Bronchial epithelial cell (primary cell): ENCODE measurements at regions not wholly inside any gene's neighbourhood (a gene's known extent, or its start where the extent isn't known, plus 50 kb on each side); places are given as distances from the start of the nearest gene placed in this dataset.

Experiments
- DNase-seq: peaks from one replicate; pipeline ENCODE4 v3.0.0-alpha.2; 2010; ENCODE audit warnings: low read depth
- FAIRE-seq: peaks from 2 replicates; lab custom pipeline; 2011; peaks lifted over from hg19 to GRCh38; lab: Jason Lieb, UNC
- H3K27me3 ChIP-seq: 2 replicates; pipeline ENCODE4 v1.5.1; 2011; ENCODE audit warnings: low read length; ENCODE audit not compliant: control insufficient read depth, insufficient read depth
- H3K36me3 ChIP-seq: 2 replicates; pipeline ENCODE4 v1.5.1; 2011; ENCODE audit warnings: low read length; ENCODE audit not compliant: control insufficient read depth, insufficient read depth
- H3K4me3 ChIP-seq: 2 replicates; pipeline ENCODE4 v1.5.1; 2011; ENCODE audit warnings: mild to moderate bottlenecking, low read depth, low read length, control low read depth
- TF ChIP-seq, protein P1 (sequence below): IDR thresholded peaks from 2 replicates; pipeline ENCODE4 v1.5.1; 2011; ENCODE audit warnings: mild to moderate bottlenecking, moderate library complexity, low read length, control low read depth, inconsistent platforms; ENCODE audit not compliant: insufficient read depth, severe bottlenecking

DNA sequence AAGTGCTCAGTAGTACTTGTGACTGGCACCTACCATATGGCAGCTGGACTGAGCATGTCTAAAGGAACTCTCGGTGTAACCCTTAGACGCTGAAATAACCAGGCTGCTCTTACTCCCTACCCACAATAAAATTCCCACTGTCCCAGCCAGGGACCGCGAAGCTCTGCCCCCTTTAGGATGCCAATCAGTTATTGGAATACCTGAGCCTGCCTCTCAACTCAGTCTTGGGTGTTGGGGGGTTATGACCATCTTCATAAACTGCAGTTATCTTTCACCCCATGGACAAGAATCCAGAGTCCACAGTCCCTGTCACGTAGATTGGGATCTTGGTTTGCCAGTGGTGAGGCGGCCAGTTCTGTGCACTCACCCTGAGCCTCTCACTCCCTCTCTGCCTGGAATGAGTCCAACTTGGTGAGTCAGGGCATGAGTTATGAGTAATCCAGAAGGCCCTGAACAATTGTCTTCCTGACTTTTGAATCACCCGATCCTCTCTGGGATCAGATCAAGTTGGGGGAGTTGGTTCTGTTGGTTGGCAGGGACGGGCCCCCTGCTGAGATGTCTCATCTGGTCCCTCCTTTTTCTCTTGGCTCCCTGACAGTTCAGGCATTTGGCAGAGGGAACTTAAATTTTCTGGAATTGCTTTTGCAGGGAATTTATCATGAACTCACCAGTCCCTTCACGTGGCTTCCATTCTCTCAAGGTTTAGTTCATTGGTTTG, 120.1 kb upstream of the UBE2E1 start:
- no peaks in the 10 kb centered on the region for H3K36me3 ChIP-seq
- H3K27me3 ChIP-seq = no peaks in the 10 kb centered on the region
- DNase-seq (peak; percentile 99), FAIRE-seq (peak; percentile 36)
- no peak overlapping the region for H3K4me3 ChIP-seq
- TF ChIP-seq, protein P1, sequence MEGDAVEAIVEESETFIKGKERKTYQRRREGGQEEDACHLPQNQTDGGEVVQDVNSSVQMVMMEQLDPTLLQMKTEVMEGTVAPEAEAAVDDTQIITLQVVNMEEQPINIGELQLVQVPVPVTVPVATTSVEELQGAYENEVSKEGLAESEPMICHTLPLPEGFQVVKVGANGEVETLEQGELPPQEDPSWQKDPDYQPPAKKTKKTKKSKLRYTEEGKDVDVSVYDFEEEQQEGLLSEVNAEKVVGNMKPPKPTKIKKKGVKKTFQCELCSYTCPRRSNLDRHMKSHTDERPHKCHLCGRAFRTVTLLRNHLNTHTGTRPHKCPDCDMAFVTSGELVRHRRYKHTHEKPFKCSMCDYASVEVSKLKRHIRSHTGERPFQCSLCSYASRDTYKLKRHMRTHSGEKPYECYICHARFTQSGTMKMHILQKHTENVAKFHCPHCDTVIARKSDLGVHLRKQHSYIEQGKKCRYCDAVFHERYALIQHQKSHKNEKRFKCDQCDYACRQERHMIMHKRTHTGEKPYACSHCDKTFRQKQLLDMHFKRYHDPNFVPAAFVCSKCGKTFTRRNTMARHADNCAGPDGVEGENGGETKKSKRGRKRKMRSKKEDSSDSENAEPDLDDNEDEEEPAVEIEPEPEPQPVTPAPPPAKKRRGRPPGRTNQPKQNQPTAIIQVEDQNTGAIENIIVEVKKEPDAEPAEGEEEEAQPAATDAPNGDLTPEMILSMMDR = no peak

DNA sequence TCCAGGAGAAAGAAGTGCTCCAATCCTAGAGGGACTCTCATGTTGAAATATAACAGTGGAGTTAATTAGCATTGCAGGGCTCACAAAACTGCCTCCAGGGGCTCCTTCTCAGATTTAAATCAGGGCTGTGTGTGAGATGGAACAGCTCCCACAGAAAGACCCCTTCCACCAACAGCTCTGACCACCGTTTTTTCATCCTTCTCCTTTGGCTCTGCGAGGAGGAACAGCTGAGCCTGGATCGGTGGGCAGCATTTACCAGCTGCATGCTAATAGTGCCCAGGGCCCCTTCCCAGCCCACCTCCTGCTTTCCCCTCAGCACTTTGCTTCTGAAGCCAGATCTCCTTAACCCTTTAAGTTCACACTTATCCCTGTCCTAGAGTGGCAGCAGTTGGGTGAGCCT, 119.2 kb upstream of the UBE2E1 start:
- DNase-seq (no peak), FAIRE-seq (no peak)
- no peaks in the 10 kb centered on the region for H3K36me3 ChIP-seq
- TF ChIP-seq, protein P1 = no peak
- H3K4me3 ChIP-seq = no peak overlapping the region
- no peaks in the 10 kb centered on the region for H3K27me3 ChIP-seq

- DNase-seq (no peak), FAIRE-seq (no peak)
- Histone ChIP-seq H3K27me3 (no peaks in the 10 kb centered on the region), H3K36me3 (no peaks in the 10 kb centered on the region), H3K4me3 (no peak overlapping the region)
- TF ChIP-seq, protein P1 = no peak
Observed at GRCh38 chr3:23691357-23691895, 114.3 kb upstream of the UBE2E1 start.

- no peaks in the 10 kb centered on the region for H3K36me3 ChIP-seq
- H3K4me3 ChIP-seq = no peak overlapping the region
- H3K27me3 ChIP-seq = no peaks in the 10 kb centered on the region
- TF ChIP-seq, protein P1 = no peak
- FAIRE-seq = no peak
- DNase-seq = no peak
Observed at GRCh38 chr3:23696842-23697241, 108.9 kb upstream of the UBE2E1 start.

DNA sequence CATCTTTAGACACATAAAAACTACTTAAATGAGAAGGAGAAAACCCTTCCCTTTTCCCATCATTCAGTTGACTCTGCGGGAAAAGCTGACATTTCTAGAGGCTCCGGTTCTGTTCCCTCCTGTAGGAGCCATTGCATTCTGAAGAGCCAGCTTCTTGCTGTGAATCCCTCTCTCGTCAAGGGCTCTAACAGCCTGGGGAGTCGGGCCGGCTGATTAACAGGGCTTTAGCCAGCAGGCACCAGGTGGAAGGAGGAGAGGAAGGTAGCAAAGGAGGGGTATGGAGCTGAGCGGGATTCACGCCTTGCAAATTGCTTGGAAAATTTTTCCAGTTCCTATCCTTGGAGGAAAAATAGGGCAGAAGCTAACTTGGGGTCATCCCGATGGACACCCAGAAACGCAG, 108.3 kb upstream of the UBE2E1 start:
- FAIRE-seq (no peak), DNase-seq (no peak)
- Histone ChIP-seq H3K4me3 (no peak overlapping the region), H3K27me3 (no peaks in the 10 kb centered on the region), H3K36me3 (no peaks in the 10 kb centered on the region)
- TF ChIP-seq, protein P1 = no peak
